SK-N-SH treated with all-trans-retinoic acid at 6 μM for 48 hours (cell line): ENCODE measurements at regions not wholly inside any gene's neighbourhood (a gene's known extent, or its start where the extent isn't known, plus 50 kb on each side); places are given as distances from the start of the nearest gene placed in this dataset.

Experiments
- RARB ChIP-seq: fragments of 250-450 bp; sonication (Bioruptor Pico); IDR thresholded peaks from 2 replicates; pipeline ENCODE4 v1.8.0; 2021; ENCODE audit warnings: mild to moderate bottlenecking, moderate library complexity
- SNAI2 ChIP-seq: fragments of 250-450 bp; sonication (Bioruptor Pico); IDR thresholded peaks from 2 replicates; pipeline ENCODE4 v1.5.0; 2020; ENCODE audit warnings: mild to moderate bottlenecking, moderate library complexity
- ZNF8 ChIP-seq: fragments of 450-650 bp; formaldehyde crosslinking; IDR thresholded peaks from 2 replicates; pipeline ENCODE4 v1.5.0; 2020; ENCODE audit warnings: mild to moderate bottlenecking, moderate library complexity

DNA sequence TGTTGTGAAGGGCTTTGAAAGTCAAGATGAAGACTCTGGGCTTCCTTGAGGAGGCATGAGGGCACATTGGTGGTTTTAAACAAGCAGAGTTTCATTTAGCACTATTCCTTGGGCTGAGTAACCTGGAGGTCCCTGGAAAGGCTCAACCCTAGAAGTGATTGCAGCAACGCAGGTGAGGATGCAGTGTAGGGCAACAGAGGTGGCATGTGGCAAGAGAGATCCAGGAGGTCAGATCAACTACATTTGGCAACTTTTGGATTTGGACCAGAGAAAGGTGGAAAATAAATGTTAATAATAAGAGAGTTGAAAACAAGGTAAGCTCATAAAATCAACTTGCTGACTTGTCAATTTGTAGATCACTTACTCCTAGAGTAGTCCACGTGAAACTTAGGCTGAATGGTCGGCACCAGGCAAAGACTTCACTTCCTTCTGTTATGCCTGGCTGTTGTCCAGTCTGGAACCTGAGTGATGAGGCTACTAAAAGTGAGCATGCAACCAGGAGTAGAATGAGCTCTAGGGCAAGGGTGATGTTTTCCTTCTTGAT lies 414.6 kb upstream of the ZMIZ1 start:
- TF ChIP-seq ZNF8 (no peak), SNAI2 (CRISPR knock-in tag) (no peak), RARB (CRISPR knock-in tag) (no peak)
